HG03039 (cell line): ENCODE measurements at regions not wholly inside any gene's neighbourhood (a gene's known extent, or its start where the extent isn't known, plus 50 kb on each side); places are given as distances from the start of the nearest gene placed in this dataset.
"Not testable (repeated sequence)": the region's sequence is repeated elsewhere in the genome, so short reads cannot be mapped to it uniquely, and the experiment has no call there.

Source experiments
- ATAC-seq: cut with Tn5 transposase; IDR thresholded peaks from one replicate; pipeline ENCODE4 v1.9.1; 2021; ENCODE audit warnings: mild to moderate bottlenecking, moderate library complexity; ENCODE audit not compliant: unreplicated experiment

- peak; percentile 56 for ATAC-seq
These were observed 293.9 kb upstream of the RIOK2 start for GRCh38 chr5:97476852-97477534.

- ATAC-seq: no peak
These were observed 295.4 kb upstream of the RIOK2 start for GRCh38 chr5:97478483-97478882.

DNA sequence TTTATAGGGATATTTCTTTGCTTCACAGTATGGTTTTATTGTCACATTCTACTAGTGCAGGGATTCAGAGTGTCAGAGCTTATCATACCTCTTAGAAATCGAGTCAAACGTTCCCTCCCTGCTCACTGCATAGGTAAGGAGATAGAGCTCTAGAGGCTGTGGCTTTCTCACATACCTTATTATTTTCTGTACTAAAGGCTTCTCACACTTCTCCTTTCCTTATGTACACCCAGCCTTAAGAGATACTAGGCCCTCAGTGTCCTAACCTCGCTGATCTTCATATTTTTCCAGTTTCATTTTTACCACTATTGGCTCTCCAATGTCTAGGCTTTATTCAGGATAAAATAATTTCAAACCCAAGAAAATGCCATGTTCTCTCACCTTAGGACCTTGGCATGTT is 297.3 kb upstream of the RIOK2 start:
- ATAC-seq: no peak

DNA sequence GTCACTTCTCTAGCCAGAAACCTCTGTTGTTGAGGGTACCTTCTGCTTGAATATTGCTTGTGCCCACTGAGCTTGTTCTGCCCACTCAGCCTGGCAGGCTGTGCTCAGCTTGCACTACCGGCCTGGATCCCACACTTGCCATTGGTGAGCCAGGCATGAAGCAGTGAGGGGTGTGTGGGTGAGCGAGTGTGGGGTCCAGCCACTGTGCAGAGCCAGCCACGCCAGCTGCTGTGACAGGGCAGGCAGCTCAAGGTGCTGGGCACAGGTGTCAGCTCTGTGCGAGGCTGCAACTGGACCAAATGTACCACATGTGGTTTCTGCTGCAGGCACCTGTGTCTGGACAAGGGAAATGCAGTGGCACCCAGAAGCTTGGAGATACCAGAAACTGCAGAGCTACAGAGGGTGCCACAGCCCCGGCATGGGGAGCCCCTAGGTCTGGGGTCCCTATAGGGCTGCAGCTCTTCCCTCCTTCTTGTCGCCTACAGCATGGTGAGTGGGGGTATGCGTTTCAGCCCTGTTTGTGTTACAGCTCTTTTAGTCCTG is 305.1 kb upstream of the RIOK2 start:
- ATAC-seq: no peak

- no peak for ATAC-seq
These were observed 306.2 kb upstream of the RIOK2 start for GRCh38 chr5:97489010-97489840.

DNA sequence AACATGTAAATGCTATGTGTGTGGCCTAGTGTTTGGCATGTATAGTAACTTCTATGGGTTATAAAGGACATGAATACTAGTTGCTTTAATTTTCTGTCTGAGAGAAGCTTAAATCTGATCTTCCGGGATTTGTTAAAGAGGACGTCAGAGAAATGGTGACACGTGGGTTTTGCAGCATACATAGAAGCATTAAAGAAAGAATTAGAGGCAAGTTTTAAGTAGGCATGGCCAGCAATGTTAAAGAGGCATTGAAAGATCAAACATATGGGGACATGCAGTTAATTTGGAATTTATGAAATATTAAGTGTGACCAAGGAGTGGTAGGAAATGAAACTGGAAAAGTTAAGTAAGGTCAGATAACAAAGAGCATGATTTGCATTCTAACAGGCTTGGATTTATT is 311.4 kb upstream of the RIOK2 start:
- ATAC-seq: no peak

DNA sequence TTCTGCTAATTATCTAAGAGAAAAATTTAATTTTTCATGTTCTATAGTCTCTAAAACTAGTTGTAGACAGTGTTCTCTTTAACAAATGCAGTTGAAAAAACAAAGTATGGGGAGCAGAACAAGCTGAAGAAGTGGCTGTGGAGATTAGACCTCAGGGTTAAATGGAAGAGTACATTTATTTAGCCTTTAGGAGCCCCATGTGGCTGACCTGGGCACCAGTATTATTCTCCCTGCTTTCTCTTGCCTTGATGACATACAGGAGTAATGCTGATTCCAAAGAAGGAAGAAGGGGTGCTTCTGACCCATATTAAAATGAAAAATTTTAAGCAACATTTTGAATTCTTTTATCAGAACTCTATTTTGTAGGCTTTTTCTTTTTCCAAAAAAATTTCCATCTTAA is 312.3 kb upstream of the RIOK2 start:
- ATAC-seq: no peak

- ATAC-seq: no peak
These were observed 313.0 kb upstream of the RIOK2 start for GRCh38 chr5:97496037-97496436.

DNA sequence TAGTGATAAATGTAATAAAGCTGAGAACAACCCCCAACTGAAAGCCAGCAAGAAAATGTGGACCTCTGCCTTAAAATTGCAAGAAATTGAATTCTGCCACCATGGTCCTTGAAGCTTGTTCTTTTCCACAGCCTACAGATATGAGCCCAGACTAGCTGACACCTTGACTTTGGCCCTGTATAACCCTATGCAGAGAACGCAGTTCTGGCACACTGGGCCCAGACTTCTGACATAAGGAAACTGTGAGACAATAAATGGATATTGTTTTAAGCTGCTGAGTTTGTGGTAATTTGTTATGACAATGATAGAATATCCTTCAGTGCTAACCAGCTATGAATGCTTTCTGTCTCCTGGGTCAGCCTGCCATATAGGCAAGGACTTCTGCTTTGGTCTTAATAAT is 315.6 kb upstream of the RIOK2 start:
- no peak for ATAC-seq

DNA sequence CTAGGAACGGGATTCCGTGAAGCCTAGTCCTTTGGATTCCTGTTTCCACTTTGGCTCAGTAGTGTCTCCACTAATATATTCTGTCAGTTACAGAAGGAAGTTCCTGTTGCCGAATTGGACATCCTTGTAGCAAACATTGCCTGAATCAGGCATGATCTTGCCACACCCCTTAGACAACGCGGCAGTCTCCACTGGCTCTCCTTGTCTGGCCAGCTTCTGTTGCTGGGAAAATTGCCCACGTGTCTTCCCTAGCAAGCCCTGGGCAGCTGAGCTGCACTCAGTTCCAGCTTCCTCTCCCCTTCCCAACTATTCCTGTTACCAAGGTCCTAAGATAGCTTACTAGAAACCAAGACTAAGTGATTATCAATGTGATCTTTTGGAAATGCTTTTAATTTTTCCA is 316.6 kb upstream of the RIOK2 start:
- no peak for ATAC-seq

DNA sequence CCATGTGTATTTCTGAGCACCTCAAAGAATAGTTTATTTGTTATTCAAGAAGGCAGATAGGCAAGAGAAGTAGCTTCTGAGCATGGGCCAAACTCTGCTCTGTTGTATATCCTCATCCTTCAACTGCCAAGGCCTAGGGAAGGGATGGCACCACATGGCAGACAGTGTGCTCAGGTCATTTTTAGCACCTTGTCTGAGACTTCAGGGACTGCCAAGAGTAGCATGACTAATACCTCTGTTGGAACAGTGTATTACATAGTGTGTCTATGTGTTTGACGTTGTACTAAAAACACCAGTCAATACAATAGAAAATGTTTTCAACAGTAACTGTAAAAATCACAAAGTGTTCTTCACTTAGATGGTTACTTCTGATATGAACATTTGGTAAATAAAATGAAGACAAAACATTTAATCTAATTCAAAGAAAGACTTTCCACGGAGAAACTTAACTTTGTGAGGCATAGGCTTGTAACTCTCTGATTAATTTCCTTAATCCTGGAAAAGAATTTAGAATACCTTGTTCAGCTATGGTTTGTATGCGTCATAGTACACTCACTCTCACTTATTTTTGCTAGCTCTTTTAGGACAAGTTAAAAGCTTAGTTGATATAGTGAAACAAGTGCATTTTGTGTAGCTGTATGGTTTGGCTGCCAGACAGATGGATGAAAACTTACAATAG is 318.4 kb upstream of the RIOK2 start:
- no peak for ATAC-seq

- no peak for ATAC-seq
These were observed 318.9 kb upstream of the RIOK2 start for GRCh38 chr5:97501965-97502305.

GRCh38 chr5:97508864-97509263 is 325.8 kb upstream of the RIOK2 start:
- ATAC-seq: no peak

- ATAC-seq: not testable (repeated sequence)
These were observed 336.5 kb upstream of the RIOK2 start for GRCh38 chr5:97519565-97519964.

DNA sequence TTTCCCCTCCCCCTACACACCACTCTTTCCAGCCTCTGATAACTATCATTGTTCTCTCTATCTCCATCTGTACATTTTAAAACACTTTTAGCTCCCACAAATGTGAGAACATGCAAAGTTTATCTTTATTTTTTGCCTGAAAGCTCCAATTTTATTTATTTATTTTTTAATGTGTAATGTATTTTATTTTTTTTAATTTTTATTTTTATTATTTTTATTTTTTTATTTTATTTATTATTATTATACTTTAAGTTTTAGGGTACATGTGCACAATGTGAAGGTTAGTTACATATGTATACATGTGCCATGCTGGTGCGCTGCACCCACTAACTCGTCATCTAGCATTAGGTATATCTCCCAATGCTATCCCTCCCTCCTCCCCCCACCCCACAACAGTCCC is 340.3 kb upstream of the RIOK2 start:
- ATAC-seq: not testable (repeated sequence)

- ATAC-seq: no peak
These were observed 342.7 kb upstream of the RIOK2 start for GRCh38 chr5:97525780-97526179.

DNA sequence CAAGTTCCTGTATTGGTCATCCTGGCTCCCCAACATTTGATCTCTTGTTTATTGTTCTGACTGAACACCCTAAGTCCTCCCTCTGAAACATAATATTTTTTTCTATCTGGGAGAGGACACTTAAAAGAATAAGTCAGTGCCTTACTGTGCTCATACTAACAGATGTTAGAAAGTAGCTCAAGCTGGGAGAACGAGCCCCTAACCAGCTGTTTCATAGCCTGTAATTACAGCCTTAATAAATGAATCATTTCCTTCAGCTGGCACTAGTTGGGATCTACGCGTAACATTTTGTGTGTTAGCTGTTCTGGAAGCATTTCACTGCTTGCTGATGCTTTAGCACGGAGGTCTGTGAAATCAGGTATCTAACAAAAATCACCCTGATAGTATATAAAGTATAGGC is 345.9 kb upstream of the RIOK2 start:
- no peak for ATAC-seq

DNA sequence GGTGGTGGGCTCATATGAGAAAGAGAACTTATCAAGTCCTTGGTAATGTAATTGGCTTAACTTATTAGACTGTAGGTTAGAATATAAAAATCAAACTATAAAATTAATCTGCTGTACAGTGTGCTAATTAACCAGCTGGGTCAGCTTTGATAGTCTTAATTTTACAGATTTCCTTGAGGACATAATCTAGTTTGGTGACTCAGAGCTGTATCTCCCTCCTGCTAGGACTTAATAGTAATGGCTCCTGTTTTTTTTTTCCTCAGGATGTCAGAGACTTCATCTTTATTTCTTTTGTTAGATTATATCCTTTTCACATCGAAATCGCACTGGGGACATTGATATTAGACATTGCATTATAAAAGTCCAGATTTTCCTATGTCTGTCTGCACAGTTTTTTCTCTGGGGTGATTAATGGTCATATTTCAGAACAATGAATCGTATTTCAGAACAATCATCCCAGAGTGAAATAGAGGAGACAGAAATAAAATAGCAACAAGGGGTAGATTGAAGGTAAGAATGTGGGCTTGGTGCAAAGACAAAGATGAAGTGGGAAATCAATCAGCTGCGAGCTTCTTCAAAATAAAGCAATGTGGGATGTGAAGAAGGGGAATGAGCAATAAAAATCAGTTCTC is 346.4 kb upstream of the RIOK2 start:
- ATAC-seq: no peak

- no peak for ATAC-seq
These were observed 348.5 kb upstream of the RIOK2 start for GRCh38 chr5:97531549-97531948.

GRCh38 chr5:97534166-97534565 is 351.1 kb upstream of the RIOK2 start:
- ATAC-seq: peak; percentile 59

DNA sequence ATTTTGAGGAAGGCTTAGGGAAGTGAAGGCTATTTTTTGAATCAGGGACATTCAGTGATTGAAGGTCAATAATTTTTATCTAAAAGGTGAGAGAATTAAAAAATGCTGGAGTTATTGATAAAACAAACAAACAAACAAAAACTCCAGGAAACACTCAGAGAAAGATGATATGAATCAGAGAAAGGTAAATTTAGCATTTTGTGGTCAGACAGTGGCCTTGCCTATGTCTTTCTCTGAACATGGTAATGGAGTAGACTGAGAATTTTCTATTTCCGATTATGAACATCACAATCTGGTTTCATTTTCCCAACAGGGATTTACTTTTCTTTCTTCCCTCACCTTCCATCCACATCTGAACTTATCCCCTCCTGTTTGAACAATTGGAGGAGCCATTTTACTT is 353.6 kb upstream of the RIOK2 start:
- no peak for ATAC-seq
